ENCODE measurements at regions not wholly inside any gene's neighbourhood (a gene's known extent, or its start where the extent isn't known, plus 50 kb on each side); places are given as distances from the start of the nearest gene placed in this dataset.

GRCh38 chr10:3324612-3325038 lies 152.0 kb upstream of the PITRM1 start:
- TF ChIP-seq CTCF (IDR thresholded peaks at IDR 0.05) (no peak), EZH2 (IDR thresholded peaks at IDR 0.05; ENCODE audit: borderline replicate concordance, insufficient read depth, low read depth, low read length, poor library complexity, severe bottlenecking) (no peak)

All from B cell (primary cell).